HG02884 (cell line): ENCODE measurements at regions not wholly inside any gene's neighbourhood (a gene's known extent, or its start where the extent isn't known, plus 50 kb on each side); places are given as distances from the start of the nearest gene placed in this dataset.
"Not testable (repeated sequence)": the region's sequence is repeated elsewhere in the genome, so short reads cannot be mapped to it uniquely, and the experiment has no call there.

Source experiments
- ATAC-seq: cut with Tn5 transposase; IDR thresholded peaks from one replicate; pipeline ENCODE4 v1.9.1; 2021; ENCODE audit warnings: mild to moderate bottlenecking, moderate library complexity; ENCODE audit not compliant: unreplicated experiment

GRCh38 chr5:17755406-17755805 lies 121.1 kb downstream of the TAF11L14 start:
- ATAC-seq: not testable (repeated sequence)

DNA sequence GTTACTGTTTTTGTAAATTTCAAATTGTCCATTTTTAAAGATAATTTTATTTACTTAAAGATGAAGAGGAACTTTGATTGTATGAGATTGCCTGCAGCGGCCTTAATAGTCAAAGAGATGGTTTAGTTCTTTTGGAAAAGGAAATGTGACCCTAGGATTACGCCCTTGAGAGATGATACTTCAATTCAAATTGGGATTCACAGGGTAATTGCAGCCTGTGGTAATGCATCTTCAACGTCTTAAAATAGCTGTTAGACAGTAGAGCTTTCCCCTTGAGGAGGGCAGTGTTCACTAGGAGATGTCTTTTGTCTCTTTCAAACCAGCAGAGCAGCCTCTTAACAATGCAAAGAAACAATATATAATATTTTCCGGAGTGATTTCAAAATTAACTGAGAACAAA lies 127.1 kb downstream of the TAF11L14 start:
- no peak for ATAC-seq

- ATAC-seq: no peak
Measured at GRCh38 chr5:17763301-17763700, 129.0 kb downstream of the TAF11L14 start.

DNA sequence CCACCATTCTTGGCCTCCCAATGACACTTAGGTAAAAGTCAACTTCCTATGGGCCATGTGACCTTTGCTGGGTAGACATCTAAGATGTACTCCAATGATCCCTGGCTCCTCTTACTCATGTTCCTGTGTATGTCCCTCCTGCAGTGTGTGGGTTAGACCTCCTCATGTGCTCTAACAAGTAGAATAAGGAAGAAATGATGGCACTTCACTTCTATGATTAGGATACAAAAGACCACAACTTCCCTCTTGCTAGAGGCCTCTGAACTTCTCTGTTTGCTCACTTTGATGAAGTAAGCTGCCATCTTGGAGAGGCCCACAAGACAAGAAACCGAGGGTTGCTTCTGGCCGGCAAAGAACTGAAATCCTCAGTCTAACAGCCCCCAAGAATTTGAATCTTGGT lies 131.8 kb downstream of the TAF11L14 start:
- no peak for ATAC-seq

DNA sequence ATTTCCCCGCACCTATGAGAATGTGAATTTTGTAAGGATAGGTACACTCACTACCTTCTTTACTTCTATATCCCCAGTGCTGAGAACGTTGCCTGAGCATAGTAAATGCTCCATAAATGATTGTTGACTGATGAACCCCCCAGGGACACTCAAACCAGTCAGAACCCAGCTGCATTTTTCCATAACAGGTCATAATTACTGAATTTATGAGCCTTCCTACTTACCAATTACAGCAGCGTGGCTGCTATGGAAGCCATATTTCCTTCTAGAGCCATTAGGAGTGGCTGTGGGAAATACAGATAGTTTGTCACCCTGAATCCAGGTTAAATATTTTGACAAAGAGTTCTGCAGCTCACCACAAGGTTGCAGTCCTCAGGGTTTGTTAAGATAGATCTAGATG lies 135.0 kb downstream of the TAF11L14 start:
- no peak for ATAC-seq

DNA sequence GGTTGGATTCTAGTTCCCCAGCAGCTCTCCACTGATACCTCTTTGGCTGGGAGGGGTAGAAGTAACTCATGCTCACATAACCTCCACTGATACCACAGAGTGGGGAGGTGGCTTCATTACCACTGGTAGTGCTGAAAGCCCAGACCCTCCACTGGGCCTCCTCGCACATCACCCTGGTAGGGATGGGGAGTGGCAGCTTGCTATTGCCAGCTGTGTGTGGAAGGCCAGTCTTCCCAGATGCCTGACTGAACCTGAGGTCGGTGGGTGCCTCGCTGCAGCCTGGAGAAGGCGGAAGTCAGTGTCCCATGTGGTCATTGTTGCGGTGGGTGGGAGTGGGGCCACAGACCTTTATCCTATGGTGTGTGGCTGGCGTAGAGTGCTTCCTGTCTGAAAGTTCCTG lies 138.0 kb downstream of the TAF11L14 start:
- no peak for ATAC-seq

DNA sequence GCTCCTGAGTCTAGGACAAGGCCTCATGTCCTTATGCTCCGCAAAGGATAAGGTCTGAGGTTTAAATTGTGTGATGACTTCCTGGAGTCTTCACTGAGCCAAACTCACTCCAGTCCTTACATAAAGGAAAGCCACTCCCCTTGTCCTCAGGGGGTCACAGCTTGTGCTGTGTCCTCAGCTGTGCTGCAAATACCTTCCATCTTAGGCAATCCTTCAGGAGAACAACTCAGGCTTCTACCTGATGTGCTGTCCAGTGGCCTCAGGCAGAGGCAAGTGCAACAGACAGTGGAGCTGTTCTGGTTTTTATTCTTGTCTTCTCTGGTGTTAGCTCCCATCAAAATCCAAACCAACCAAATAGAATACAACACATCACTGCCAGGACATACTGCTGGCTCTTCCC lies 151.5 kb downstream of the TAF11L14 start:
- no peak for ATAC-seq

- no peak for ATAC-seq
Measured at GRCh38 chr5:17788351-17788750, 154.1 kb downstream of the TAF11L14 start.

DNA sequence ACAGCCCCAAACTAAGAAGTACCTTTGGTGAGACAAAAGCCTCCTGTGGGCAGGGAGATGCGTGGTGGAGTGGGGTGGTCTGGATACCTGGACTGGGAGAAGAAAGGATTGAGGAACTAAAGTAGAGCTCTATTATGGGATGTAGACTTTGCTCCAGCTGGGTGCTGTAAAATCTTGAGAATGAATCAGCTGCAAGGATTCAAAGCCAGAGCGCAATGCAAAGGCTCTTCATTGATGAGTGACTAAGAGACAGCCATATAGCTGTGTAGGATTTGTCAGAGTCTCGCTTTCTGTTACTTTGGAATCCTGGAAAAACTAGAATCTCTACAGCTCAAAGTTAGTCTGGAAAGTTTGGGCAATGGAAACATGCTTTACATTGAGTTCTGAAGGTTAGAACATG lies 159.9 kb downstream of the TAF11L14 start:
- no peak for ATAC-seq

GRCh38 chr5:17794815-17795214 lies 160.6 kb downstream of the TAF11L14 start:
- no peak for ATAC-seq

DNA sequence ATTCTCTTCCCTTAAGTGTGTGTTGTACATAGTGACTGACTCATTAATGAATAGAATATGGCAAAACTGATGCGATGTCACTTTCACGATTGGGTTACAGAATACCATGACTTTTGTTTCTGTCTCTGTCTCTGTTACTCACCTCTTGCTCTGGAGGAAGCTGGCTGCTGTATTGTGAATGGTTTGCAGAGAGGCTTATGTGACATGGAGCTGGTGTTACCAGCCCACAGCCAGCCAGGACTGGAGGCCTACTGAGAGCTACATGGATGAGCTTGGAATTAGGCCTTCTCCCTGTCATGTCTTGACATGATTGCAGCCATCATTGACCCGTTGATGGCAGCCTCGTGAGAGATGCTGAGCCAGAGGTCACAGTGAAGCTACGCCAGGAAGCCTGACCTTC lies 161.9 kb downstream of the TAF11L14 start:
- no peak for ATAC-seq

GRCh38 chr5:17796757-17797396 lies 162.6 kb downstream of the TAF11L14 start:
- ATAC-seq: no peak

DNA sequence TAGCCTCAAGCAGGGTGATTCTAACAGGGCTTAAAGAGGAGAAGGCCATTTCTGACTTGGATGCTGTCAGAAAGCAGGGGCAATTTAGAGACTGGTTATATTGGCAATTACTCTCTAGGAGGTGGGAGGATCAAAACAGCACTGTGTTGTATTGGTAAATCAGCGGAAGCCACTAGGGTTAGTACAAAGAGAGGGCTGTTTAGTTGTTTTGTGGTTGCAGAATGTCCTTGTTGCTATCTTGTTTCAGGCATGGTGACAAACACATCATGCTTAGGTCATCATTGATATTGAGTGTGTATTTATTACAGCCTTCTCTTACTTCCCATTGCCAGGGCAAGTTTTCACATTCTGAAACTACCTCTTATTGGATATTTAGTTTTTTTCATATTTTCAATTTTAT lies 165.3 kb downstream of the TAF11L14 start:
- ATAC-seq: no peak

DNA sequence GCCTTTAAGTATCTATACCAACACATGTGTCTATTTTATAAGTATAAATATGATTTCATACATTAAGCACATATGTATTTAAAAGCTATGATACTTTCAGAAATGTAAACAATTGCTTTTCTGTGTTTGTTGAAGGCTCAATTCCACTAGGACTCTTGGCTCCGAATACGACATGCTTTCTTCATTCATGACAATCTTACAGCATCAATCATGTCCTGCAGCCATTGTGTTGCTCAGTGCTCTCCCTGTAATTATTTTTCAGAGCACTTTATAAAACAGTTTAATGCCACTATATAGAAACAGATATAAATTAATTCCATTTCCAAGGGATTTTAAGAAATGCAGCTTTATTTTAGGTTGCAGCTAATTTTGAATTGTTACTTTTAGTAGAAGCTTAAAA lies 167.3 kb downstream of the TAF11L14 start:
- no peak for ATAC-seq

DNA sequence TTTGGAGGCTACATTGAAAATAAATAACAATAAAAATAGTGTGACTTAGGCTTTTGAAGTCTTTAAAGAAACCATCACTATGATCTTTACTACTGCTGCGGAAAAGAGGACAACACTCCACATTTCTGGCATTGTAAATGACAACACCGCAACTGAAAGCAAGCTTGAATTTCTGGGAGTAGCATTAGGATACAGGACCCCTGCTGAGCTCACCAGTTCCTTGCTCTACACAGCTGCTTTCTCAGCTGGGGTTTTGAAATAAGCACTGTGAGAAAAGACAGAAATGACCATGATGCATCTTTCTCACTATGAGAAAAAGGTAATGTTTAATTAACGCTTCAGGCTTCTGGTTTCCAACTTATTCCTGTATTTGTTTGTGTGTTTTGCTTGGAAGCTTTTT lies 168.0 kb downstream of the TAF11L14 start:
- no peak for ATAC-seq

DNA sequence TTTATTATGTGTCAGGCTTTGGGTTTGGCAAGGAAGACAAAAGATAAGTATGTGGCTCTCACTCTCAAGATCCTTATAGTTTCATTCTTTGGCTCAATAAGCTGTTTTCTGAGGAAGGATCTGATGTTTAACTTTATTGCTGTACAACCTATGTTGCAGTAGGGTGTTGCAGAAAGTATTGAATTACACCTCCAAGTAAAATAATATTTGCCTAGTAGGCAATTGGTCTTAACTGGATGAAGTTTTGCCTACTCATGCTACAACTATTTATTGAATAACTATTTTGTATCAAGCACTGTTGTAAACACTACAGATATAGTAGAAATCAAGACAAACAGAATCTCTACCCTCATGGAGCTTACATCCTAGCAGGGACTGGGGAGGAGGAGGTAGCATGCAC lies 169.7 kb downstream of the TAF11L14 start:
- ATAC-seq: no peak

- ATAC-seq: no peak
Measured at GRCh38 chr5:17805227-17805825, 171.1 kb downstream of the TAF11L14 start.

DNA sequence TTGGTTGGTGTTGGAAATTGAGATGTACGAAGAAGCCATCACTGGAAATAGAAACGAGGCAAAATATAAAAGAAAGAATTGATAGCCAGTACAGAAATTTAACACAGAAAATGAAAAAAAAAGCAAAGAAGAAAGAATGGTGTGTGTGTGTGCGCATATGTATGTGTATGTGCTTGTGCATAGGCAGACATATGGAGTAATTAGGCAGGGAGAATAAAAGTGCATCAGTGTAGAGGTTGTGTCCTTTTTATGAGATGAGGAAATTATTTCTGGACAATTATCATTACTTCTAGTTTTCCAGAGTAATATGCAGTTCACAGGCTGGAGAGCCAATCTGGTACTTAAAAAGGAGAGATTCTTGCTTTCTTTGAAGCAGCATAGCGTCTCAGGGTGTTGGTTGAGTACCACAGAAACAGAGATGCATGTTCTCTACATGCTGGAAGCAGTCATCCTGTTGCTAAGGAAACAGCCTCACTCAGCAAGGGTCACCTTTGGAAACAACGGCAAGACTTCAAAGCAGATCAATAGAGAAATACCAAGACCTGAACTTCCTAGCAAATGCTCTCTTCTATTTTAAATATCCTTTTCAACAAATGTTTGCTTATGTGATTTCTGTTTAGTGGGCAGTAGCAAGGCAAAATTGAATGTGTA lies 172.7 kb downstream of the TAF11L14 start:
- no peak for ATAC-seq

- ATAC-seq: no peak
Measured at GRCh38 chr5:17808566-17808965, 174.3 kb downstream of the TAF11L14 start.

- no peak for ATAC-seq
Measured at GRCh38 chr5:17810734-17811133, 176.5 kb downstream of the TAF11L14 start.

- no peak for ATAC-seq
Measured at GRCh38 chr5:17813214-17813613, 179.0 kb downstream of the TAF11L14 start.

- ATAC-seq: no peak
Measured at GRCh38 chr5:17816505-17816904, 182.2 kb downstream of the TAF11L14 start.

DNA sequence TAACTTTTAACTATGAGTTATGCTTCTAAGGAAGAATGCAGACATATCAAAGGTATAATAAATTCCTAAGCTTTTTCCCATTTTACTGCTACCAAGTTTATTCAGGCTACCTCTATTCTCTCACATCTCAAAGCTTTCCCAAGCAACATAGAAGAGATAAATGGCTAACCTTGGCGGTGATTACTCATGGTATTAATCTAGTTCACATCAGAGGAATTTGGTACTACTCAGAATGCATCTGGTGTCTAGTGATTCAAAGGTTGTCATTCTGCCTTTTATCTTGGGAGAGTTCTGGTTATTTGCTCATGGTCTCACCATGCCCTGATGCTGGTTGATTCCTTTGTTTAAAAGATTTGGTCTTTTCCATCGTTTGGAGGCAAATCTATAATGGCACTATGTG lies 182.7 kb downstream of the TAF11L14 start:
- no peak for ATAC-seq
